Colon (tissue), 2 donors: ENCODE measurements at regions not wholly inside any gene's neighbourhood (a gene's known extent, or its start where the extent isn't known, plus 50 kb on each side); places are given as distances from the start of the nearest gene placed in this dataset.
A peak's percentile ranks its signal among the peaks of the same experiment; 100 is the strongest.

Experiments
- FAIRE-seq: peaks from 2 replicates; lab custom pipeline; 2012; peaks lifted over from hg19 to GRCh38; lab: Jason Lieb, UNC
- donor health status: control.
- donor health status: control.

- FAIRE-seq: no peak
Measured at GRCh38 chr2:167504695-167505094, 616.4 kb downstream of the XIRP2 start.

GRCh38 chr2:167504061-167504460, 615.8 kb downstream of the XIRP2 start:
- FAIRE-seq: no peak

- no peak for FAIRE-seq
Measured at GRCh38 chr2:167501618-167502017, 613.3 kb downstream of the XIRP2 start.

- FAIRE-seq: no peak
Measured at GRCh38 chr2:167493862-167494261, 605.6 kb downstream of the XIRP2 start.

GRCh38 chr2:167492486-167492885, 604.2 kb downstream of the XIRP2 start:
- FAIRE-seq: no peak

- no peak for FAIRE-seq
Measured at GRCh38 chr2:167491788-167492187, 603.5 kb downstream of the XIRP2 start.

GRCh38 chr2:167490455-167490854, 602.2 kb downstream of the XIRP2 start:
- no peak for FAIRE-seq

- FAIRE-seq: no peak
Measured at GRCh38 chr2:167489325-167489724, 601.0 kb downstream of the XIRP2 start.

GRCh38 chr2:167487728-167488127, 599.4 kb downstream of the XIRP2 start:
- no peak for FAIRE-seq

GRCh38 chr2:167484875-167485274, 596.6 kb downstream of the XIRP2 start:
- no peak for FAIRE-seq

- no peak for FAIRE-seq
Measured at GRCh38 chr2:167480986-167481309, 592.7 kb downstream of the XIRP2 start.

- no peak for FAIRE-seq
Measured at GRCh38 chr2:167480232-167480985, 592.1 kb downstream of the XIRP2 start.

- FAIRE-seq: no peak
Measured at GRCh38 chr2:167478196-167478595, 589.9 kb downstream of the XIRP2 start.

- FAIRE-seq: no peak
Measured at GRCh38 chr2:167475791-167476190, 587.5 kb downstream of the XIRP2 start.

- no peak for FAIRE-seq
Measured at GRCh38 chr2:167471734-167472133, 583.5 kb downstream of the XIRP2 start.

- no peak for FAIRE-seq
Measured at GRCh38 chr2:167471332-167471731, 583.1 kb downstream of the XIRP2 start.

- no peak for FAIRE-seq
Measured at GRCh38 chr2:167462379-167462778, 574.1 kb downstream of the XIRP2 start.

GRCh38 chr2:167454036-167454435, 565.8 kb downstream of the XIRP2 start:
- FAIRE-seq: no peak

GRCh38 chr2:167451496-167452289, 563.4 kb downstream of the XIRP2 start:
- no peak for FAIRE-seq

- FAIRE-seq: no peak
Measured at GRCh38 chr2:167450364-167450763, 562.1 kb downstream of the XIRP2 start.

- FAIRE-seq: peak; percentile 24
Measured at GRCh38 chr2:167440382-167440781, 552.1 kb downstream of the XIRP2 start.

GRCh38 chr2:167438206-167438605, 549.9 kb downstream of the XIRP2 start:
- FAIRE-seq: no peak

- FAIRE-seq: no peak
Measured at GRCh38 chr2:167431949-167432348, 543.7 kb downstream of the XIRP2 start.

GRCh38 chr2:167430447-167430846, 542.2 kb downstream of the XIRP2 start:
- no peak for FAIRE-seq
